ENCODE measurements at regions not wholly inside any gene's neighbourhood (a gene's known extent, or its start where the extent isn't known, plus 50 kb on each side); places are given as distances from the start of the nearest gene placed in this dataset.

DNA sequence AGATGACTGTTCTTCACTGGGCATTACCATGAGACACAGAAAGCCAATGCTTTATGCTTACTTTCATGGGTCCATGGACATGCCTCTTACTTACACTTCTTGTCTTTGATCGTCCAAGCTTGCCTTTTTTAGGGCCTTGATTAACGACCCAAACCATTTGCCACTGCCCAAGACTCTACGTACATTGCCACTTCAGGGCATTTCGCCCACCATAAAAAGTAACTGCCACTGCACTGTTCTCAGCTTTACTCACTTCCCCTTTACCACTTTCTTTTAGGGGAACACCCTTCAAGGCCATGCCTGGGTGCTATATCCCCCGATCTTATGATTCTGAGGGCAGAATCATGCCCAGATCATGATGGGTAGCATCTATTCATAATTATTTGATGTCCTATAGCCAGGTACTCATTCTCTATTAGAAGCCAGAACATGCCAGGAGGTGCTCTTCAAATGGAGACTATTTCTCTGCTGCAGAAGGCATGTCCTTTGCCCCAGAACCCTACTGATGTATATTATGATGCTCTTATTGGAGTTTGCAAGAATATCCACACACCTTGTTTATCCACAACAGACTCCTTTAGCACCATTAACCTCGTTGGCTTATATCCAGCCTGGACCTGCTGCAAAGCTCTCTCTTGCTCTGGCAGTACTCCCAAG is 64.1 kb upstream of the RAD23B start:
- Histone ChIP-seq H3K79me2 (ENCODE audit: control insufficient read depth, insufficient read depth, low read length) (no peaks in the 10 kb centered on the region), H3K27ac (ENCODE audit: low read length in 2 of 2) (no peak overlapping the region), H3K9me3 (ENCODE audit: control extremely low read depth in 1 of 3, control insufficient read depth in 2 of 3, insufficient read depth in 1 of 3, low read length in 2 of 3) (no peaks in the 10 kb centered on the region), H4K20me1 (ENCODE audit: control insufficient read depth, insufficient read depth, low read length, poor library complexity, severe bottlenecking) (no peaks in the 10 kb centered on the region), H3K27me3 (replicated peaks in 1 of 4; ENCODE audit: control extremely low read depth in 1 of 4, control insufficient read depth in 3 of 4, insufficient read depth in 4 of 4, low read length in 3 of 4) (no peaks in the 10 kb centered on the region), H3K4me2 (replicated peaks; ENCODE audit: low read depth, low read length, poor library complexity, severe bottlenecking) (peak overlapping the region; percentile 6), H2AFZ (ENCODE audit: insufficient read depth, low read depth, low read length, poor library complexity, severe bottlenecking) (no peak overlapping the region), H3K4me1 (ENCODE audit: control insufficient read depth in 2 of 2, insufficient read depth in 2 of 2, low read length in 2 of 2) (peaks cover 10 to 11% of the 10 kb centered on the region in 2 donors), H3K36me3 (replicated peaks in 1 of 2; ENCODE audit: control extremely low read depth in 1 of 2, control insufficient read depth in 1 of 2, extremely low read depth in 1 of 2, insufficient read depth in 2 of 2, low read length in 1 of 2) (no peaks in the 10 kb centered on the region), H3K9ac (ENCODE audit: low read length) (no peak overlapping the region), H3K4me3 (ENCODE audit: control extremely low read depth in 1 of 5, extremely low read depth in 1 of 5, insufficient read depth in 1 of 5, low read depth in 2 of 5, low read length in 4 of 5) (no peak overlapping the region)
- ChIA-PET CTCF (interaction anchor here (1.0 to 2.4 kb wide), 3 partner anchors 21 to 208 kb away, joined by 3 to 15 read pairs (median 4); no protein-coding TSS in a partner anchor), POLR2A (no interaction called here)
- ATAC-seq (ENCODE audit: low read depth) (peak; percentile 88), DNase-seq (peak; percentile 57)
- H3K27me3 Mint-ChIP-seq, result peaks cover 3% of the 10 kb centered on the region
- 34% methylated on average over 6 of the region's 6 CpGs for WGBS (ENCODE audit: insufficient coverage)
- no peak overlapping the region for H3K27ac Mint-ChIP-seq
- no peak for TF ChIP-seq EZH2 (IDR thresholded peaks at IDR 0.05; ENCODE audit: borderline replicate concordance, insufficient read depth, low read depth, low read length, poor library complexity, severe bottlenecking)
- TF ChIP-seq, protein P1, sequence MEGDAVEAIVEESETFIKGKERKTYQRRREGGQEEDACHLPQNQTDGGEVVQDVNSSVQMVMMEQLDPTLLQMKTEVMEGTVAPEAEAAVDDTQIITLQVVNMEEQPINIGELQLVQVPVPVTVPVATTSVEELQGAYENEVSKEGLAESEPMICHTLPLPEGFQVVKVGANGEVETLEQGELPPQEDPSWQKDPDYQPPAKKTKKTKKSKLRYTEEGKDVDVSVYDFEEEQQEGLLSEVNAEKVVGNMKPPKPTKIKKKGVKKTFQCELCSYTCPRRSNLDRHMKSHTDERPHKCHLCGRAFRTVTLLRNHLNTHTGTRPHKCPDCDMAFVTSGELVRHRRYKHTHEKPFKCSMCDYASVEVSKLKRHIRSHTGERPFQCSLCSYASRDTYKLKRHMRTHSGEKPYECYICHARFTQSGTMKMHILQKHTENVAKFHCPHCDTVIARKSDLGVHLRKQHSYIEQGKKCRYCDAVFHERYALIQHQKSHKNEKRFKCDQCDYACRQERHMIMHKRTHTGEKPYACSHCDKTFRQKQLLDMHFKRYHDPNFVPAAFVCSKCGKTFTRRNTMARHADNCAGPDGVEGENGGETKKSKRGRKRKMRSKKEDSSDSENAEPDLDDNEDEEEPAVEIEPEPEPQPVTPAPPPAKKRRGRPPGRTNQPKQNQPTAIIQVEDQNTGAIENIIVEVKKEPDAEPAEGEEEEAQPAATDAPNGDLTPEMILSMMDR (IDR thresholded peaks at IDR 0.05), result no peak
- H3K4me1 Mint-ChIP-seq, result peaks cover 12% of the 10 kb centered on the region
- H3K9me3 Mint-ChIP-seq (ENCODE audit: insufficient read depth), result peaks cover 3% of the 10 kb centered on the region
- peak overlapping the region; percentile 0 for H3K4me3 Mint-ChIP-seq
- intact Hi-C loops (cut with micrococcal nuclease), result no loop called here

DNA sequence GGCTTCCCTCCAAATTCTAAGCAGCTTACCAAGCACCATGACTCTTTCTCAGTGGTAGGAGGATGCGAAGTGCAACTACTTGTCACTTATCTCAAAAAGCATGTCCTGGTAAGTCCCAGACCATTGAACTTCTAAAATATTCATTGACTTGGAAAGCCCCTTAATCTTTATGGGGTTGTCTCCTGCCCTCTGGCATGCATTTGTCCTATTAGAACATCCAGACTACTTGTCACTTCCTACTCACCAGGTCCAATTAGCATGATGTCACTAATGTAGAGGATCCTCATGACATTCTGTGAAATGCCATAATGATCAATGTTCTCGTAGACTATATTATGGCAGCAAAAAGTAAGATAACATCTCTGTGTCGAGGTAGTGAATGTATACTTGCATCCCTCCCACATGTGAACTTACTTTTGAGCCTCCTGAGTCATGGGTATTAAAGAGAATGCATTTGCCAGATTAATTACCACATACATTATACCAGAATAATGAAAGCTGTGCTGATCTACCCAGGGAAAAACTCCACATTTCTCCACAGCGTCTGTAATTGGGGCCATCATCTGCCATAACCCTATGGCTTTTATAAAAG is 63.5 kb upstream of the RAD23B start:
- Histone ChIP-seq H3K4me1 (ENCODE audit: control insufficient read depth in 2 of 2, insufficient read depth in 2 of 2, low read length in 2 of 2) (peaks cover 10 to 11% of the 10 kb centered on the region in 2 donors), H3K36me3 (replicated peaks in 1 of 2; ENCODE audit: control extremely low read depth in 1 of 2, control insufficient read depth in 1 of 2, extremely low read depth in 1 of 2, insufficient read depth in 2 of 2, low read length in 1 of 2) (no peaks in the 10 kb centered on the region), H3K4me2 (replicated peaks; ENCODE audit: low read depth, low read length, poor library complexity, severe bottlenecking) (no peak overlapping the region), H3K9me3 (ENCODE audit: control extremely low read depth in 1 of 3, control insufficient read depth in 2 of 3, insufficient read depth in 1 of 3, low read length in 2 of 3) (no peaks in the 10 kb centered on the region), H3K27me3 (replicated peaks in 1 of 4; ENCODE audit: control extremely low read depth in 1 of 4, control insufficient read depth in 3 of 4, insufficient read depth in 4 of 4, low read length in 3 of 4) (no peaks in the 10 kb centered on the region), H4K20me1 (ENCODE audit: control insufficient read depth, insufficient read depth, low read length, poor library complexity, severe bottlenecking) (no peaks in the 10 kb centered on the region), H3K27ac (ENCODE audit: low read length in 2 of 2) (no peak overlapping the region), H3K79me2 (ENCODE audit: control insufficient read depth, insufficient read depth, low read length) (no peaks in the 10 kb centered on the region), H2AFZ (ENCODE audit: insufficient read depth, low read depth, low read length, poor library complexity, severe bottlenecking) (no peak overlapping the region), H3K9ac (ENCODE audit: low read length) (no peak overlapping the region), H3K4me3 (ENCODE audit: control extremely low read depth in 1 of 5, extremely low read depth in 1 of 5, insufficient read depth in 1 of 5, low read depth in 2 of 5, low read length in 4 of 5) (no peak overlapping the region)
- peaks cover 12% of the 10 kb centered on the region for H3K4me1 Mint-ChIP-seq
- ChIA-PET CTCF (interaction anchor here (1.3 kb wide), 1 partner anchor 20 kb away, joined by 4 read pairs; no protein-coding TSS in a partner anchor), POLR2A (no interaction called here)
- no CpG with 5 or more reads among the region's 4 CpGs for WGBS (ENCODE audit: insufficient coverage)
- intact Hi-C loops (cut with micrococcal nuclease), result no loop called here
- H3K27ac Mint-ChIP-seq, result no peak overlapping the region
- no peak for DNase-seq
- H3K27me3 Mint-ChIP-seq, result peaks cover 5% of the 10 kb centered on the region
- H3K4me3 Mint-ChIP-seq, result no peak overlapping the region
- TF ChIP-seq EZH2 (IDR thresholded peaks at IDR 0.05; ENCODE audit: borderline replicate concordance, insufficient read depth, low read depth, low read length, poor library complexity, severe bottlenecking), result no peak
- TF ChIP-seq, protein P1 (IDR thresholded peaks at IDR 0.05), result no peak
- ATAC-seq (ENCODE audit: low read depth), result no peak
- H3K9me3 Mint-ChIP-seq (ENCODE audit: insufficient read depth), result peaks cover 3% of the 10 kb centered on the region
